Prostate gland (tissue), 2 donors: ENCODE measurements at regions not wholly inside any gene's neighbourhood (a gene's known extent, or its start where the extent isn't known, plus 50 kb on each side); places are given as distances from the start of the nearest gene placed in this dataset.

Experiments used
- CTCF ChIP-seq, 4 experiments: fragments of 200-600 bp in 2 of 4; fragments of 450-650 bp in 2 of 4; sonication (generic) in 2 of 4; IDR thresholded peaks; 1 replicate in 3 of 4; 2 replicates in 1 of 4; pipeline ENCODE4 v1.5.1; 2016 to 2019; ENCODE audit warnings: antibody characterized with exemption in 4 of 4, mild to moderate bottlenecking in 2 of 4, moderate library complexity in 2 of 4
- POLR2A ChIP-seq: fragments of 450-650 bp; IDR thresholded peaks from one replicate; pipeline ENCODE4 v1.6.1; 2016; ENCODE audit warnings: antibody characterized with exemption, mild to moderate bottlenecking
- POLR2AphosphoS5 ChIP-seq: sonication (generic); formaldehyde crosslinking; IDR thresholded peaks from one replicate; pipeline ENCODE4 v1.6.1; 2017; ENCODE audit warnings: antibody characterized with exemption

GRCh38 chr9:81465468-81466011, 223.8 kb downstream of the TLE1 start:
- TF ChIP-seq CTCF (IDR thresholded peaks at IDR 0.05), result no peak
- TF ChIP-seq POLR2A, result no peak
- no peak for TF ChIP-seq POLR2AphosphoS5
